ENCODE measurements at regions not wholly inside any gene's neighbourhood (a gene's known extent, or its start where the extent isn't known, plus 50 kb on each side); places are given as distances from the start of the nearest gene placed in this dataset.

DNA sequence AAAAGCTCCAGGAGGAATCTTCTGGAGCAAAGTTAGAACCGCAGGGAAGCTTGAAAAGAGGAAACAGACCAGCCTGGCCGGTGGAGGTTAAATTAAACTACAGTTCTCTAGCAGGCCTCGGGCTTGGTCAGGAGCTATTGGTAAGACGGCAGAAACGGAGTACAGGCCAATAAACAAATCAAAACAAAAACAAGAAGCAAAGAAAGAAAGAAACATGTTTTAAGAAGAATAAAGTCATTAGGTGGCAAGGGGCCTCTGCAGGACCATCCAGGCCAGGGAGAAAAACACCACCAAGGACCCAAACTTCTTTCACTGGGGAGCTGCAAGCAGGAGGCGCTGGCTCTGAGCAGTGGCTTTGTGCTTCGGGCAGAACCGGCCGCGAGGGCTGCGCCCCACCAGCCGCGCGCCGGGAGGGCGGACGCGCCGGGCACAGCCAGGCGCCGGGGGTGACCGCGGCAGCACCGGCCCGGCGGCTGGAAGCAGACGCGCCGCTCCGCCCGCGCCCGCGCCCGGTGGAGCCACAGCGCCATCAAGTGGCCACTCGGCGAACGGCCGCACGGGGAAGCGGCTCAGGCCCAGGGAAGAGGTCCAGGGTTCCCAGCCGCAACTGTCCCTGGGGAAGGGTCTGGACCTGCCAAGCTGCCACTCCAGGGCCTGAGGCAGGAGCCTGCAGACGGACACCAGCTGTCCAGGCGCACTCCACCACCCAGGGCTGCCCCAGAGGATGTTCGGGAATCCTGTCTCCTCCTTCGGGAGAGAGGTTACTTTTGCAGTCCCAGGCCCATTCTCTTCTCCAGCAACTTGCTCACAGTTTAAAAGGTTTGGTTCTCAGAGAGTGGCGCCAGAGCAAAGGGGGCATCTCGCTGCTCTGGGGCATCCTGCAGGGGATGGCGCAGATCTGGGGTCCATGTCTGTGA, 419.4 kb downstream of the SOX9 start:
- H3K79me2 ChIP-seq (ENCODE audit: insufficient read depth, low read length) = no peaks in the 10 kb centered on the region
- H3K27me3 ChIP-seq (ENCODE audit: low read length) = no peaks in the 10 kb centered on the region
- no peaks in the 10 kb centered on the region for H3K36me3 ChIP-seq (ENCODE audit: low read length)
- no peak overlapping the region for H3K9ac ChIP-seq (ENCODE audit: low read length)
- no peak overlapping the region for H2AFZ ChIP-seq (ENCODE audit: low read depth, low read length, severe bottlenecking)
- H3K9me2 ChIP-seq (replicated peaks; ENCODE audit: insufficient read depth, low read length) = no peaks in the 10 kb centered on the region
- no peak overlapping the region for H3K4me3 ChIP-seq (ENCODE audit: insufficient read depth, low read length, poor library complexity, severe bottlenecking)
- TF ChIP-seq EZH2phosphoT487 (conservative IDR thresholded peaks at IDR 0.05; ENCODE audit: low read length) = no peak
- TF ChIP-seq, protein P1, sequence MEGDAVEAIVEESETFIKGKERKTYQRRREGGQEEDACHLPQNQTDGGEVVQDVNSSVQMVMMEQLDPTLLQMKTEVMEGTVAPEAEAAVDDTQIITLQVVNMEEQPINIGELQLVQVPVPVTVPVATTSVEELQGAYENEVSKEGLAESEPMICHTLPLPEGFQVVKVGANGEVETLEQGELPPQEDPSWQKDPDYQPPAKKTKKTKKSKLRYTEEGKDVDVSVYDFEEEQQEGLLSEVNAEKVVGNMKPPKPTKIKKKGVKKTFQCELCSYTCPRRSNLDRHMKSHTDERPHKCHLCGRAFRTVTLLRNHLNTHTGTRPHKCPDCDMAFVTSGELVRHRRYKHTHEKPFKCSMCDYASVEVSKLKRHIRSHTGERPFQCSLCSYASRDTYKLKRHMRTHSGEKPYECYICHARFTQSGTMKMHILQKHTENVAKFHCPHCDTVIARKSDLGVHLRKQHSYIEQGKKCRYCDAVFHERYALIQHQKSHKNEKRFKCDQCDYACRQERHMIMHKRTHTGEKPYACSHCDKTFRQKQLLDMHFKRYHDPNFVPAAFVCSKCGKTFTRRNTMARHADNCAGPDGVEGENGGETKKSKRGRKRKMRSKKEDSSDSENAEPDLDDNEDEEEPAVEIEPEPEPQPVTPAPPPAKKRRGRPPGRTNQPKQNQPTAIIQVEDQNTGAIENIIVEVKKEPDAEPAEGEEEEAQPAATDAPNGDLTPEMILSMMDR (IDR thresholded peaks at IDR 0.05; ENCODE audit: insufficient read depth, low read length, poor library complexity, severe bottlenecking) = no peak
- H3F3A ChIP-seq (ENCODE audit: insufficient read depth) = no peaks in the 10 kb centered on the region
- H4K20me1 ChIP-seq (ENCODE audit: low read depth, low read length) = no peaks in the 10 kb centered on the region
- no peaks in the 10 kb centered on the region for H3K9me3 ChIP-seq (ENCODE audit: insufficient read depth, low read length)
- H3K27ac ChIP-seq (ENCODE audit: low read depth, low read length) = no peak overlapping the region
- H3K4me2 ChIP-seq (ENCODE audit: low read depth, low read length, poor library complexity, severe bottlenecking) = no peak overlapping the region

DNA sequence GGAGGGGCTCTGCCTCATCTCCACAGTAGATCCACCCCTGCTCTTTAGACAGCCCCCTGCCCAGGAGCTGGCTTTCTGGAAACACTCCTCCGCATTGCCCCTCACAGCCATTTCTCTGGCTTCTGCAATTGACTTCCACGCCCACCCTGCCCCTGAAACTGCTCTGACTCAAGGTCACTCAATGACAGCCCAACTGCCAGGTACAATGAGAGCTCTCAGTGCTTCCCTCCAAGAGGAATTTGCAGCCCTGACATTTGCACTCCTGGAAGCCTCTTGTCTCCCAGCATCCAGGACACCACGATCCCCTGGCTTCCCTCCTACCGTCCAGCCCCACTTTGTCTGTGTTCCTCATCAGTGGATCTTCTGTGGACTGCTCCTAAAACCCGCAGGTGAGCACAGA, 421.5 kb downstream of the SOX9 start:
- Histone ChIP-seq H3K36me3 (ENCODE audit: low read length) (no peaks in the 10 kb centered on the region), H3F3A (ENCODE audit: insufficient read depth) (no peaks in the 10 kb centered on the region), H3K27ac (ENCODE audit: low read depth, low read length) (no peak overlapping the region), H3K4me3 (ENCODE audit: insufficient read depth, low read length, poor library complexity, severe bottlenecking) (no peak overlapping the region), H3K4me2 (ENCODE audit: low read depth, low read length, poor library complexity, severe bottlenecking) (no peak overlapping the region), H2AFZ (ENCODE audit: low read depth, low read length, severe bottlenecking) (no peak overlapping the region), H3K9me3 (ENCODE audit: insufficient read depth, low read length) (no peaks in the 10 kb centered on the region), H4K20me1 (ENCODE audit: low read depth, low read length) (no peaks in the 10 kb centered on the region), H3K79me2 (ENCODE audit: insufficient read depth, low read length) (no peaks in the 10 kb centered on the region), H3K9ac (ENCODE audit: low read length) (no peak overlapping the region), H3K27me3 (ENCODE audit: low read length) (no peaks in the 10 kb centered on the region), H3K9me2 (replicated peaks; ENCODE audit: insufficient read depth, low read length) (no peaks in the 10 kb centered on the region)
- TF ChIP-seq, protein P1 (IDR thresholded peaks at IDR 0.05; ENCODE audit: insufficient read depth, low read length, poor library complexity, severe bottlenecking) = no peak
- TF ChIP-seq EZH2phosphoT487 (conservative IDR thresholded peaks at IDR 0.05; ENCODE audit: low read length) = no peak

DNA sequence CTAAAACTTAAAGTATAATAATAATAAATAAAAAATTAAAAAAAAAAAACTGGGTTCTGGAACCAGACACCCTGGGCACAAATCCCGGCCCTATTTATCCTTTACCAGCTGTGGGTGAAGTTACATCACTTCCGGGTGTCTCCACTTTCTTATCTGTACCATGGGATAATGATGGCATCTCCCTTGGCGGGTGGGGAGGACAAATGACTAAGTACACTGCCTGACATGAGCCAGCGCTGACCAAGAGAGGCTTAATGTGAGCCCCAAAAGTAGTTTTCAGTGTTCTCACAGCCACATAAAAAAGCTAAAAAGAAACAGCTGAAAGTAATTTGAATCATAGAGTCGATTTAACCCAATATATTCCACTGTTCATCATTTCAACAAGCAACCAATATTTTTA, 424.9 kb downstream of the SOX9 start:
- no peaks in the 10 kb centered on the region for H3K27me3 ChIP-seq (ENCODE audit: low read length)
- H3K9me2 ChIP-seq (replicated peaks; ENCODE audit: insufficient read depth, low read length) = no peaks in the 10 kb centered on the region
- no peak overlapping the region for H3K27ac ChIP-seq (ENCODE audit: low read depth, low read length)
- H3K9me3 ChIP-seq (ENCODE audit: insufficient read depth, low read length) = no peaks in the 10 kb centered on the region
- H3K9ac ChIP-seq (ENCODE audit: low read length) = no peak overlapping the region
- no peaks in the 10 kb centered on the region for H3K79me2 ChIP-seq (ENCODE audit: insufficient read depth, low read length)
- H3K36me3 ChIP-seq (ENCODE audit: low read length) = no peaks in the 10 kb centered on the region
- no peaks in the 10 kb centered on the region for H3F3A ChIP-seq (ENCODE audit: insufficient read depth)
- no peak overlapping the region for H3K4me2 ChIP-seq (ENCODE audit: low read depth, low read length, poor library complexity, severe bottlenecking)
- H3K4me3 ChIP-seq (ENCODE audit: insufficient read depth, low read length, poor library complexity, severe bottlenecking) = no peak overlapping the region
- H2AFZ ChIP-seq (ENCODE audit: low read depth, low read length, severe bottlenecking) = no peak overlapping the region
- no peaks in the 10 kb centered on the region for H4K20me1 ChIP-seq (ENCODE audit: low read depth, low read length)
- no peak for TF ChIP-seq EZH2phosphoT487 (conservative IDR thresholded peaks at IDR 0.05; ENCODE audit: low read length)
- TF ChIP-seq, protein P1 (IDR thresholded peaks at IDR 0.05; ENCODE audit: insufficient read depth, low read length, poor library complexity, severe bottlenecking) = no peak
